ENCODE measurements at regions not wholly inside any gene's neighbourhood (a gene's known extent, or its start where the extent isn't known, plus 50 kb on each side); places are given as distances from the start of the nearest gene placed in this dataset.

DNA sequence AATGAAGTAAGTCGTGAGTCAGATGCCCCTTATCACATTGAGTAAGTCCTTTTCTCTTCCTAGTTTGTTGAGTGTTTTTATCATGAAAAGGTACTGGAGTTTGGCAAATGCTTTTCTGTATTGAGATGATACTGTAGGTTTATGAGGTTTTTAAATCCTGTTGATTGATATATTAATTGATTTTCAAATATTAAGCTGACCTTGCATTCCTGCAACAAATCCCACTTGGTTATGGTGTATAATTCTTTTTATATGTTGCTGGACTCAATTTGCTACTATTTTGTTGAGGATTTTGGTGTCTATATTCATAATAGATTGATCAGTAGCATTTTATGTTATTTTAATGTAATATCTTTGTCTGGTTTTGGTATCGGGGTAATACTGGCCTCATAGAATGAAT, 81.0 kb upstream of the BNC2 start:
- TF ChIP-seq, protein P1, sequence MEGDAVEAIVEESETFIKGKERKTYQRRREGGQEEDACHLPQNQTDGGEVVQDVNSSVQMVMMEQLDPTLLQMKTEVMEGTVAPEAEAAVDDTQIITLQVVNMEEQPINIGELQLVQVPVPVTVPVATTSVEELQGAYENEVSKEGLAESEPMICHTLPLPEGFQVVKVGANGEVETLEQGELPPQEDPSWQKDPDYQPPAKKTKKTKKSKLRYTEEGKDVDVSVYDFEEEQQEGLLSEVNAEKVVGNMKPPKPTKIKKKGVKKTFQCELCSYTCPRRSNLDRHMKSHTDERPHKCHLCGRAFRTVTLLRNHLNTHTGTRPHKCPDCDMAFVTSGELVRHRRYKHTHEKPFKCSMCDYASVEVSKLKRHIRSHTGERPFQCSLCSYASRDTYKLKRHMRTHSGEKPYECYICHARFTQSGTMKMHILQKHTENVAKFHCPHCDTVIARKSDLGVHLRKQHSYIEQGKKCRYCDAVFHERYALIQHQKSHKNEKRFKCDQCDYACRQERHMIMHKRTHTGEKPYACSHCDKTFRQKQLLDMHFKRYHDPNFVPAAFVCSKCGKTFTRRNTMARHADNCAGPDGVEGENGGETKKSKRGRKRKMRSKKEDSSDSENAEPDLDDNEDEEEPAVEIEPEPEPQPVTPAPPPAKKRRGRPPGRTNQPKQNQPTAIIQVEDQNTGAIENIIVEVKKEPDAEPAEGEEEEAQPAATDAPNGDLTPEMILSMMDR (conservative IDR thresholded peaks at IDR 0.05; ENCODE audit: low read length) = no peak
- no peak for TF ChIP-seq EZH2phosphoT487 (IDR thresholded peaks at IDR 0.05; ENCODE audit: borderline replicate concordance, low read depth, low read length)

Data from OCI-LY7 (cell line).